ENCODE measurements at regions not wholly inside any gene's neighbourhood (a gene's known extent, or its start where the extent isn't known, plus 50 kb on each side); places are given as distances from the start of the nearest gene placed in this dataset.

GRCh38 chr11:69394234-69394868 is 87.1 kb upstream of the LINC01488 start:
- Histone ChIP-seq H3K9ac (no peak overlapping the region), H4K20me1 (ENCODE audit: insufficient read depth) (no peaks in the 10 kb centered on the region), H3K4me3 (ENCODE audit: low read depth in 2 of 2, low read length in 1 of 2) (no peak overlapping the region), H3K4me1 (ENCODE audit: control insufficient read depth in 1 of 2, insufficient read depth in 2 of 2, low read depth in 1 of 2, low read length in 1 of 2) (peaks cover 0 to 9% of the 10 kb centered on the region in 2 experiments; a peak in 2 of 4 replicates), H3K79me2 (ENCODE audit: insufficient read depth) (no peaks in the 10 kb centered on the region), H3K4me2 (no peak overlapping the region), H3K27me3 (ENCODE audit: insufficient read depth) (no peaks in the 10 kb centered on the region), H3K36me3 (replicated peaks in 1 of 2; ENCODE audit: control insufficient read depth in 1 of 2, insufficient read depth in 2 of 2, low read length in 1 of 2) (no peaks in the 10 kb centered on the region), H2AFZ (ENCODE audit: low read depth) (no peak overlapping the region), H3K9me2 (no peaks in the 10 kb centered on the region), H3K27ac (ENCODE audit: low read depth in 2 of 2, low read length in 1 of 2) (no peak overlapping the region), H3K9me3 (no peaks in the 10 kb centered on the region), H3F3A (replicated peaks; ENCODE audit: insufficient read depth) (no peaks in the 10 kb centered on the region)
- ChIA-PET POLR2A (no interaction called here), CTCF (no interaction called here)
- peak; percentile 69 for DNase-seq
- TF ChIP-seq GABPA (IDR thresholded peaks at IDR 0.05; ENCODE audit: low read depth) = no peak
- no peak for TF ChIP-seq REST (IDR thresholded peaks at IDR 0.05; ENCODE audit: low read depth, low read length)
- TF ChIP-seq FOSL2 (IDR thresholded peaks at IDR 0.05; ENCODE audit: borderline replicate concordance, low read depth) = no peak
- no peak for TF ChIP-seq POLR2AphosphoS5 (IDR thresholded peaks at IDR 0.05; ENCODE audit: low read depth, low read length)
- TF ChIP-seq FOXM1 (IDR thresholded peaks at IDR 0.05; ENCODE audit: low read depth) = no peak
- no peak for TF ChIP-seq NFIC (IDR thresholded peaks at IDR 0.05; ENCODE audit: borderline replicate concordance)
- TF ChIP-seq RXRA (IDR thresholded peaks at IDR 0.05; ENCODE audit: borderline replicate concordance, low read depth) = no peak
- no peak for TF ChIP-seq JUND (IDR thresholded peaks at IDR 0.05)
- no peak for TF ChIP-seq TCF12 (IDR thresholded peaks at IDR 0.05)
- no peak for TF ChIP-seq GATA2 (CRISPR knock-in tag; IDR thresholded peaks at IDR 0.05)
- no peak for TF ChIP-seq ELF1 (IDR thresholded peaks at IDR 0.05)
- WGBS (ENCODE audit: low lambda C conversion rate) = 86% methylated on average over 5 of the region's 20 CpGs

- H3K9ac ChIP-seq = no peak overlapping the region
- H3K9me3 ChIP-seq = no peaks in the 10 kb centered on the region
- CTCF ChIA-PET = no interaction called here
- no peaks in the 10 kb centered on the region for H3K36me3 ChIP-seq (replicated peaks in 1 of 2; ENCODE audit: control insufficient read depth in 1 of 2, insufficient read depth in 2 of 2, low read length in 1 of 2)
- H3K27me3 ChIP-seq (ENCODE audit: insufficient read depth) = no peaks in the 10 kb centered on the region
- no peaks in the 10 kb centered on the region for H3F3A ChIP-seq (replicated peaks; ENCODE audit: insufficient read depth)
- H3K4me3 ChIP-seq (ENCODE audit: low read depth in 2 of 2, low read length in 1 of 2) = no peak overlapping the region
- DNase-seq = no peak
- no peak overlapping the region for H2AFZ ChIP-seq (ENCODE audit: low read depth)
- TF ChIP-seq RXRA (IDR thresholded peaks at IDR 0.05; ENCODE audit: borderline replicate concordance, low read depth) (no peak), EZH2phosphoT487 (IDR thresholded peaks at IDR 0.05; ENCODE audit: borderline replicate concordance, low read depth) (no peak), ELF1 (IDR thresholded peaks at IDR 0.05) (no peak), ZBTB33 (IDR thresholded peaks at IDR 0.05; ENCODE audit: borderline replicate concordance, low read depth) (no peak), IRF3 (IDR thresholded peaks at IDR 0.05; ENCODE audit: low read depth, low read length) (no peak), FOXJ3 (CRISPR knock-in tag; IDR thresholded peaks at IDR 0.05) (no peak), PBX3 (IDR thresholded peaks at IDR 0.05) (no peak), RCOR1 (IDR thresholded peaks at IDR 0.05; ENCODE audit: low read length) (no peak), TEAD4 (IDR thresholded peaks at IDR 0.05; ENCODE audit: borderline replicate concordance, insufficient read depth) (no peak)
- no peak overlapping the region for H3K4me2 ChIP-seq
- H3K27ac ChIP-seq (ENCODE audit: low read depth in 2 of 2, low read length in 1 of 2) = no peak overlapping the region
- H3K79me2 ChIP-seq (ENCODE audit: insufficient read depth) = no peaks in the 10 kb centered on the region
- 82% methylated on average over 6 of the region's 7 CpGs for WGBS (ENCODE audit: low lambda C conversion rate)
- H3K4me1 ChIP-seq (ENCODE audit: control insufficient read depth in 1 of 2, insufficient read depth in 2 of 2, low read depth in 1 of 2, low read length in 1 of 2) = peaks cover 0 to 9% of the 10 kb centered on the region in 2 experiments; a peak in 2 of 4 replicates
- H3K9me2 ChIP-seq = no peaks in the 10 kb centered on the region
- H4K20me1 ChIP-seq (ENCODE audit: insufficient read depth) = no peaks in the 10 kb centered on the region
- POLR2A ChIA-PET = no interaction called here
Observed at GRCh38 chr11:69394869-69395246, 86.6 kb upstream of the LINC01488 start.
